ENCODE measurements at regions not wholly inside any gene's neighbourhood (a gene's known extent, or its start where the extent isn't known, plus 50 kb on each side); places are given as distances from the start of the nearest gene placed in this dataset.

- no peak for TF ChIP-seq CTCF (IDR thresholded peaks at IDR 0.05; ENCODE audit: unreplicated experiment)
- Mint-ChIP-seq H3K27me3 (peaks cover 14% of the 10 kb centered on the region), H3K9me3 (ENCODE audit: low read depth) (no peaks in the 10 kb centered on the region), H3K27ac (no peak overlapping the region), H3K4me1 (ENCODE audit: low read depth) (no peaks in the 10 kb centered on the region), H3K4me3 (ENCODE audit: low read depth) (no peak overlapping the region), H3K36me3 (ENCODE audit: insufficient read depth) (no peaks in the 10 kb centered on the region)
- no peak for DNase-seq (ENCODE audit: low spot score, unreplicated experiment)
Observed at GRCh38 chr7:106807474-106807873, 57.6 kb upstream of the PIK3CG start.

- Mint-ChIP-seq H3K4me1 (ENCODE audit: low read depth) (no peaks in the 10 kb centered on the region), H3K9me3 (ENCODE audit: low read depth) (no peaks in the 10 kb centered on the region), H3K36me3 (ENCODE audit: insufficient read depth) (no peaks in the 10 kb centered on the region), H3K4me3 (ENCODE audit: low read depth) (no peak overlapping the region), H3K27me3 (peaks cover 8% of the 10 kb centered on the region), H3K27ac (no peak overlapping the region)
- TF ChIP-seq CTCF (IDR thresholded peaks at IDR 0.05; ENCODE audit: unreplicated experiment) = no peak
- DNase-seq (ENCODE audit: low spot score, unreplicated experiment) = no peak
Observed at GRCh38 chr7:106808967-106809635, 56.0 kb upstream of the PIK3CG start.

- no peak overlapping the region for H3K27ac Mint-ChIP-seq
- peaks cover 2% of the 10 kb centered on the region for H3K27me3 Mint-ChIP-seq
- no peaks in the 10 kb centered on the region for H3K9me3 Mint-ChIP-seq (ENCODE audit: low read depth)
- H3K4me3 Mint-ChIP-seq (ENCODE audit: low read depth) = no peak overlapping the region
- no peak for TF ChIP-seq CTCF (IDR thresholded peaks at IDR 0.05; ENCODE audit: unreplicated experiment)
- H3K36me3 Mint-ChIP-seq (ENCODE audit: insufficient read depth) = no peaks in the 10 kb centered on the region
- H3K4me1 Mint-ChIP-seq (ENCODE audit: low read depth) = no peaks in the 10 kb centered on the region
- DNase-seq (ENCODE audit: low spot score, unreplicated experiment) = no peak
Observed at GRCh38 chr7:106811472-106811871, 53.6 kb upstream of the PIK3CG start.

GRCh38 chr7:106812027-106812643 lies 52.9 kb upstream of the PIK3CG start:
- TF ChIP-seq CTCF (IDR thresholded peaks at IDR 0.05; ENCODE audit: unreplicated experiment) = no peak
- Mint-ChIP-seq H3K36me3 (ENCODE audit: insufficient read depth) (no peaks in the 10 kb centered on the region), H3K9me3 (ENCODE audit: low read depth) (no peaks in the 10 kb centered on the region), H3K4me1 (ENCODE audit: low read depth) (no peaks in the 10 kb centered on the region), H3K4me3 (ENCODE audit: low read depth) (no peak overlapping the region), H3K27me3 (no peaks in the 10 kb centered on the region), H3K27ac (no peak overlapping the region)
- no peak for DNase-seq (ENCODE audit: low spot score, unreplicated experiment)

GRCh38 chr7:106813705-106814305 lies 51.3 kb upstream of the PIK3CG start:
- Mint-ChIP-seq H3K4me1 (ENCODE audit: low read depth) (no peaks in the 10 kb centered on the region), H3K36me3 (ENCODE audit: insufficient read depth) (no peaks in the 10 kb centered on the region), H3K27me3 (no peaks in the 10 kb centered on the region), H3K27ac (no peak overlapping the region), H3K9me3 (ENCODE audit: low read depth) (no peaks in the 10 kb centered on the region), H3K4me3 (ENCODE audit: low read depth) (no peak overlapping the region)
- DNase-seq (ENCODE audit: low spot score, unreplicated experiment) = no peak
- TF ChIP-seq CTCF (IDR thresholded peaks at IDR 0.05; ENCODE audit: unreplicated experiment) = no peak
